ENCODE measurements at regions not wholly inside any gene's neighbourhood (a gene's known extent, or its start where the extent isn't known, plus 50 kb on each side); places are given as distances from the start of the nearest gene placed in this dataset.

DNA sequence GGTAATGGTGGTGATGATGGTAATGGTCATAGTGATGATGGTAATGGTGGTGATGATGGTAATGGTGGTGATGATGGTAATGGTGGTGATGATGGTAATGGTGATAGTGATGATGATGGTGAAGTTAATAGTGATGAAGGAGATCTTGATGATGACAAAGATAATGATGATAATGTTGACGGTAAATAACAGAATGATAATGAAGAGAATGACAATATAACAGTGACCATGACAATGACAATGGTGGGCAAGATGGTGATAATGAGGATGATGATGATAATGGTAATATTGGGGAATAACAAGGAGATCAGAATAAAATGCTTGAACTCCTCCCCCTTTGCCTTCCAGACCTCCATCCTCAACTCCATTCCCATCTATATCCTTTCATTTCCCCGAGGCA is 233.3 kb upstream of the SFSWAP start:
- TF ChIP-seq POLR2A (IDR thresholded peaks at IDR 0.05; ENCODE audit: low read depth, low read length) (no peak), POLR2AphosphoS5 (IDR thresholded peaks at IDR 0.05; ENCODE audit: low read depth, low read length) (no peak), TAF1 (IDR thresholded peaks at IDR 0.05; ENCODE audit: borderline replicate concordance, low read depth, low read length) (no peak)
- FAIRE-seq (no peak), DNase-seq (ENCODE audit: insufficient read length) (no peak)

DNA sequence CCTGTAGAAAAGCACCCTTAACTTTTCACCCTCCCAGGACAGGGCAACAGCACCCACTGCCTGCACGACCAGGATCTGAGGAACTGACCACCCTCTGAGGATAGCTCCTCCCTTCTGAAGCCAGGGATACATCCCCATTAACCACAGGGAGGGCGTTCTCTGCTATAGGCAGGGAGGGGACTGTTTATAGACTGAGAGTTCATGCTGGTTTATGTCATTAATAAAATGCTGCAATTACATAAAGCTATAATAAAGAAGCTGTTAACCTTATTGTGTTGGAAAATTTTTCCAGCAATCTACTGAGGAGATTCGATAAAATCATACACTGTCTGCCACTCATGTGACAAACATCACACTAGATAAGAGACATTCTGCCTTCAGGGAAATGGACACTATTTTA is 232.4 kb upstream of the SFSWAP start:
- DNase-seq (ENCODE audit: insufficient read length): no peak
- FAIRE-seq: no peak
- TF ChIP-seq POLR2AphosphoS5 (IDR thresholded peaks at IDR 0.05; ENCODE audit: low read depth, low read length): no peak
- TF ChIP-seq TAF1 (IDR thresholded peaks at IDR 0.05; ENCODE audit: borderline replicate concordance, low read depth, low read length): no peak
- TF ChIP-seq POLR2A (IDR thresholded peaks at IDR 0.05; ENCODE audit: low read depth, low read length): no peak

DNA sequence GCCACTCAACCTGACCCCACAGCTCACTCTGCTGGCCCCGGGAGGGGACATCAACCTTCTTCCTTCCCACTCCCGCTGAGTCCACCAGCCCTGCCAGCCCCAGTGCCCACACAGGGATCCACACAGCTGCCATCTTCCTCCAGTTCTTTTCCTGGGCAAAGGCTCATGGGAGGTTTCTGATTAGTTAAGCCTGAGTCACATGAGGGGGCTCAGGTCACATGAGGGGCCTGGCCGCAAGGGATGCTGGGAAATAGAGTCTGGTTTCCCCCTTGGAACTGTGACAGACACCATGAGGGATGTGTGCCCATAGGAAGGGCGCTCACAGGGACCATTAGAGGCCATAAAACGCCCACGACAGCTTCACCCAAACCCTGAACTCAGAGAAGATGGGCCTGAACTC is 228.7 kb upstream of the SFSWAP start:
- FAIRE-seq (no peak), DNase-seq (ENCODE audit: insufficient read length) (no peak)
- TF ChIP-seq TAF1 (IDR thresholded peaks at IDR 0.05; ENCODE audit: borderline replicate concordance, low read depth, low read length) (no peak), POLR2AphosphoS5 (IDR thresholded peaks at IDR 0.05; ENCODE audit: low read depth, low read length) (no peak), POLR2A (IDR thresholded peaks at IDR 0.05; ENCODE audit: low read depth, low read length) (no peak)

DNA sequence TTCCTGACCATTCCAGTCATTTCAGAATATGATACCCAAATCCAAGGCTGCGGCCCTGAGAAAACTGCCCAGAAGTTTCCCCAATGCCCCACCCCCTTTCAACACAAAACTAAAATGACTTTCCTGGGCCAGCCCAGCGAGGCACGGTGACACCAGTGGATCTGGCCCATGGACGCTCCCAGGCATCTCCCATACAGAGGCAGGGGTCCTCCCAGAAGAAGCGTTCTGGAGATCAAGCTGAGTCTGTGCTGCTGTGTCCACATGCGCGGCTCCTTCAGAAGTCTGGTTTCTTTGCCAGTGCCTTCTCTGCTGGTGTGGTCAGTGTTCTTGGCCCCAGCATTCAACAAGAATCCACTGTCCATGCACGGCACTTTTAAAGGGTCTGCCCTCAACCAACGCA is 228.2 kb upstream of the SFSWAP start:
- DNase-seq (ENCODE audit: insufficient read length) (no peak), FAIRE-seq (no peak)
- TF ChIP-seq POLR2A (IDR thresholded peaks at IDR 0.05; ENCODE audit: low read depth, low read length) (no peak), POLR2AphosphoS5 (IDR thresholded peaks at IDR 0.05; ENCODE audit: low read depth, low read length) (no peak), TAF1 (IDR thresholded peaks at IDR 0.05; ENCODE audit: borderline replicate concordance, low read depth, low read length) (no peak)

DNA sequence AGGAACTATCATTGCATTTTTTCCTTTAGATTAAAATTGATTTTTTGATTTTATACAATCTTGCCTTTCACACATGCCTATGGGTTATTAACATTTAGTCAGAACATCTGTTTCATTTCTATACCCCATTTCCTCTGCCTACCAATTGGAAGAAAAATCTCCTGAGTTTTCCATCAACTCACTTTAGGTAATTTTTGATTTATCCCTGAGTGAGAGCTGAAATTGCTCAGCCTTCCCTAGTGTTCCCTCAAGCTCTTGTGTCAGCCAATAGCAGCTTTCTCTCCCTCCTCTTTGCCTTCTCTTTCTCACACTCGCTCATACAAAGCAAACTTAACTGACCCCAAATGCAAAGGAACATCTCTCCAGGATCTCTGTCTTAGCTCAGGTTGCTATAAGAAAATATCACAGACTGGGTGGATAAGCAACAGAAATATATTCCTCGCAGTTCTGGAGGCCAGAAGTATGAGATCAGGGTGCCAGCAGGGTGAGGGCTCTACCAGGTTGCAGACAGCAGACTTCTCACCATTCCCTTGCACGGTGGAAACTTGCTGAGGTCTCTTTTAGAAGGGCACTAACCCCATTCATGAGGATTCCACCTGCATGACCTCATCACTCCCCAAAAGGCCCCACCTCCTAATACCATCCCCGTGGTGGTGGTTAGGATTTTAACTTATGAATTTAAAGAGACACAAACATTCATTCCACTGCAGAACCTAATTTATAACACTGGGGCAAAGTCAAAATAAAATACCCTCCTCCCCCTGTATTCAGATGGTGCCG is 224.2 kb upstream of the SFSWAP start:
- no peak for DNase-seq (ENCODE audit: insufficient read length)
- FAIRE-seq: no peak
- TF ChIP-seq TAF1 (IDR thresholded peaks at IDR 0.05; ENCODE audit: borderline replicate concordance, low read depth, low read length): no peak
- TF ChIP-seq POLR2A (IDR thresholded peaks at IDR 0.05; ENCODE audit: low read depth, low read length): no peak
- TF ChIP-seq POLR2AphosphoS5 (IDR thresholded peaks at IDR 0.05; ENCODE audit: low read depth, low read length): no peak

DNA sequence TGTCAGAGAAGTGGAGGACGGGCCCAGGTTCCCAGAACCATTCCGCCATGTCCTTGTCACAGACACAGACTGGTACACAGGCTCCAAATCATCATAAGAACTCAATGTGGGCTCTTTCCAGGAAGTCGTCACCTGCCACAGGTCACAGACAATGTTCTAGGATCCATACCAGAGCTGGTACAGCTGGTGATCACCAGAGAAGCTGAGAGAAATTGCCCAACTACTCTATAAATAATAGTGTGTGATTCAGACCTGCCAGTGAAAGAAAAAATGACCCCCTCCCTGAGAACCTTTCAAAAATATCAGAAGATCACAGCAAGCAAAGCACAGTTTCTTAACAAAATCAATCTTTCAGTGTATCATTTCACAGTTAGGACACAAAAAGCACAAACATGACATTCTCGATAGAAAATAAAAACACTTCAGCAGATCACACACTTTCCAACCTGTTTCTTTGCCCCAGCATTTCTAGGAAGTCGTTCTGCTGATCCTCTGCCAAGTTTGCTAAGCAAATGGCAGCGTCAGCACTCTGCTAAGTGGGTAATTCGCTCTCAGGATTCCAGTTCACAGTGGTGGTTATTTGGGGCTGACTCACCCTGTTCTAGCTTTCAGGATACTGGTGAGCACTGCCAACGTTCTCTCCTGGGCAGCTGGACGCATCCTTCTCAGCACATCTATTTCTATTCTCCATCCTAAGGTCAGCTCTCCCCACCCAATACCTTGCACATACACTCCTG is 223.3 kb upstream of the SFSWAP start:
- DNase-seq (ENCODE audit: insufficient read length) (no peak), FAIRE-seq (no peak)
- TF ChIP-seq TAF1 (IDR thresholded peaks at IDR 0.05; ENCODE audit: borderline replicate concordance, low read depth, low read length) (no peak), POLR2AphosphoS5 (IDR thresholded peaks at IDR 0.05; ENCODE audit: low read depth, low read length) (no peak), POLR2A (IDR thresholded peaks at IDR 0.05; ENCODE audit: low read depth, low read length) (no peak)

DNA sequence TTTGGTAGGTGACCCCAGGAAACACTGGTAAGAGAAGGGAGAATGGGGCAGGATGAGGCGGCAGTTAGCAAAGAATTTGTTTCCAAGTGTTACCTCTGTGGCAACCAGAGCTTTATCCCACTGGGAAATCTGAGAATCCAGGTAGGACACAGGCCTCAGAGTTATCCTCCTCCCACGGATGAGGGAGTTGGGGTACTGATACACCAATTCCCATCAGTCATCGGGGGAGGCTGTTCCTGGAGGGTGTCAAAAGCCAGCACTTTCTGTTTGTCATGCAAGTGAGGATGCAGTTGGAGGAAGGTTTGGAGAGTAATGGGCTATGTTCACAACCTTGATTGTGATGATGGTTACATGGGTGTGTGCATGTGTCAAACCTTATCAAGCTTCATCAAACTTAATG is 221.2 kb upstream of the SFSWAP start:
- DNase-seq (ENCODE audit: insufficient read length) (no peak), FAIRE-seq (no peak)
- no peak for TF ChIP-seq POLR2AphosphoS5 (IDR thresholded peaks at IDR 0.05; ENCODE audit: low read depth, low read length)
- TF ChIP-seq POLR2A (IDR thresholded peaks at IDR 0.05; ENCODE audit: low read depth, low read length): no peak
- TF ChIP-seq TAF1 (IDR thresholded peaks at IDR 0.05; ENCODE audit: borderline replicate concordance, low read depth, low read length): no peak

DNA sequence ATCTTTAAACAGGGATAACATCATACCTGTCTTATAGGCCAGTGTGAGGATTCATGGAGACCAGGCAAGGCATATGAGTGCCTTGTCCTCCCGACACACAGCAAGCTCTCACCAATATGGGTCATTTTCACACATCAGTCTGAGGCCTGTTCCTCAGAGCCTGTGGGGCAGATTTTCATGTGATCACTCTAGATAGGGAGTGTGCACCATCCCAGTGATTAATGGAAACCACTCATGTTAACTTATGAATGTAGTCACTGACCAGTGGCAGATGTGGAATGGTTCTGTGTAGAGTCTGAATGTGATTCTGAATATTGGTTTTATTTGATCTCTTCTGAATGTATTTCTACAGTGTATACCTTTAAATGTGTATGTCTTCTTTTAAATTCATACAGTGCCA is 219.7 kb upstream of the SFSWAP start:
- DNase-seq (ENCODE audit: insufficient read length) (no peak), FAIRE-seq (no peak)
- TF ChIP-seq TAF1 (IDR thresholded peaks at IDR 0.05; ENCODE audit: borderline replicate concordance, low read depth, low read length): no peak
- TF ChIP-seq POLR2AphosphoS5 (IDR thresholded peaks at IDR 0.05; ENCODE audit: low read depth, low read length): no peak
- TF ChIP-seq POLR2A (IDR thresholded peaks at IDR 0.05; ENCODE audit: low read depth, low read length): no peak

DNA sequence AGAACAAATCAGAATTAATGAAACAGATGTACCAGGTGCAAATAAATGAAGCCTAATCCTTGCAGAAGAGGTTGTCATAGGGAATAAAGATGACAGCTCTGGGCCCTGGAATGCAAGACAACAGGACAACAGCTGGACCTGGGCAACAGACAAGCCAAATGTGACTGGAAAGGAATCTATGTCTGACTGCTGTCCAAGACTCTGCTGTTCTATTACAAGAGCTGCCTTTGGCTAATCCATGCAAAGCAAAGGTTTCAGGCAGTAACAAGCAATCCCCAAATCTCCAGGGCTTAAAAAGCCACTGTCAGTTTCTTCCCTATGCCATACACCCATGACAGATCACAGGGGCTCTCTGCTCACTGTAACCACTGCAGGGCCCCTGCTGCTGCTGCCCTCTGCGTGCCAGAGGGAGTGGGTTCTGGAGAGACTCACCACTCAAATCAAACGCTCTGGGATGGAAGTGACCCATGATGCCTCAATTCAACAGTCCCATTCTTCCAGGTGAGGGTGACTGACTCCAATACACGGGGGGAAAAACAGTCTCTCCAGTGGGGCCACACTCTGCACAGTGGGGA is 218.9 kb upstream of the SFSWAP start:
- no peak for DNase-seq (ENCODE audit: insufficient read length)
- no peak for TF ChIP-seq POLR2AphosphoS5 (IDR thresholded peaks at IDR 0.05; ENCODE audit: low read depth, low read length)
- no peak for TF ChIP-seq POLR2A (IDR thresholded peaks at IDR 0.05; ENCODE audit: low read depth, low read length)
- no peak for FAIRE-seq

DNA sequence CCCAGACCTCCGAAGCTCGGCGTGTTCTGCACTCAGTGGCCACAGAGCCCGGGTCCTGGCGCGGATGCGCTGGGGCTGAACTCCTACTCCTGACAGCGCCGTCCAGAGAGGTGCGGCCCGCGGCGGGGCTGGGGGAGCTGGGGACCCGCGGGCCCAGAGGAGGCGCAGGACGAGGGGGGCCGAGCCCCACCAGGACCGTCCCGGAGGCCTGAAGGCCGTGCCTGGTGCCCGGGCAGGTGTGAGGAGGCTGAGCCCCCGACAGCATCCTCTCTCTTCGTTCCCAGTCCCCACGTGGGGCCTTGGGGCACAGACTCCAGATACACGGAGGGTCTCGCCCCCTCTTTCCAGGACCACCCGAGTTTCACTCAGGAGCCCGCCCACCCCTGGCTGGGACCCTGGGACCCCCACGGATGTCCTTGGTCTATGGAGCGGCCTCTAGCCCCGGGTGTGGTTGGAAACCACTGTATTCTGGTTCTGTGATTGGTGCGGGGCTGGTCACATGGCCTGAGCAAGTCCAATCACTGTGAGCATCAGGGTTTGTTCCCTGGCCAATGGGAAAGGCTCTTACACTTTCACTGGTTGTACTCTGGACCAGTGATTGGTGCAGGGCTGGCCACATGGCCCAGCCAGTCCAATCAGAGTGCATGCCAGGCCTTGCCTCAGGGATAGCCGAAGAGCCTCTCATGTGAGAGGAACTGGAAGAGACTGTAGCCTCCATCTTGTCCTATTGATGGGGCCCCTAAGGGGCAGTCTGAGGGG is 217.6 kb upstream of the SFSWAP start:
- DNase-seq (ENCODE audit: insufficient read length) (no peak), FAIRE-seq (no peak)
- TF ChIP-seq POLR2AphosphoS5 (IDR thresholded peaks at IDR 0.05; ENCODE audit: low read depth, low read length): no peak
- TF ChIP-seq TAF1 (IDR thresholded peaks at IDR 0.05; ENCODE audit: borderline replicate concordance, low read depth, low read length): no peak
- TF ChIP-seq POLR2A (IDR thresholded peaks at IDR 0.05; ENCODE audit: low read depth, low read length): no peak

DNA sequence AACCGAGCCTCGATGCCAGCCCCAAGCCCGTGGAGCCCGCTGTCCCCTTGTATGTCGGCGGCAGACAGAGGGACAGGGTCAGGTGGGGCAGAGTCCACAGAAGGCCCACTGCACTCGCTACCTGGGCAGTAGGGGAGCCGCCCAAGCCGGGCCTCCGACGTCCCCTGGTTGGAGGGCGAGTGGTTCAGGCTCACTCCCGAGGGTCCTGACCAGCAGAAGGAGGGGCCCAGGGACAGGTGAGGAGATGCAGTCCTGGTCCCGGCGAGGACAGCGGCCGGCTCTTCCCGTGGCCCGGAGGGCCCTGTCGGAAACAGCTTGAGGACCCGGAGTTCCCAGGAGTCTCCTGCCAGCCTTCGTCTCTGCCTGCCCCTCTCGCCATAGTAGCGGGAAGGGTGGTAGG is 216.7 kb upstream of the SFSWAP start:
- FAIRE-seq (no peak), DNase-seq (ENCODE audit: insufficient read length) (no peak)
- TF ChIP-seq POLR2AphosphoS5 (IDR thresholded peaks at IDR 0.05; ENCODE audit: low read depth, low read length) (no peak), POLR2A (IDR thresholded peaks at IDR 0.05; ENCODE audit: low read depth, low read length) (no peak), TAF1 (IDR thresholded peaks at IDR 0.05; ENCODE audit: borderline replicate concordance, low read depth, low read length) (no peak)

Data from GM12892 (cell line).